ENCODE measurements at regions not wholly inside any gene's neighbourhood (a gene's known extent, or its start where the extent isn't known, plus 50 kb on each side); places are given as distances from the start of the nearest gene placed in this dataset.

DNA sequence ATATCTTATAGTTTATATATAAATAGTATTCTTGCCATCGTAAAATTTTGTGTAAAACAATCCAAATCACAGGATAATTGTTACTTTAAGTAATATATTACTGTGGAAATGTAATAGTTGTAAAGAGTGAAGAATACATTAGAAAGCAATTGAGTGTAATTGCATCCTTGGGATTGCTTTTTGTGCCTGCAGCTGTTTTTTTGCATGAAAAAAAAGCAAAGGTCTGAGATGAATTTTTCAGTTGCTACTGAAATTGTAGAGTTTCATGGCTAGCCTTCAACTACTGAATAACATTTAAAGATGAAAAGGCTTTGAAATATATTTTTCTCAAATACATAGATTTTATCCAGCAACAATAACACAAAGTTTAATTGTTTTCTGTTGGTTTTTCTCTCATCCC lies 232.0 kb upstream of the FAM174A start:
- TF ChIP-seq, protein P1, sequence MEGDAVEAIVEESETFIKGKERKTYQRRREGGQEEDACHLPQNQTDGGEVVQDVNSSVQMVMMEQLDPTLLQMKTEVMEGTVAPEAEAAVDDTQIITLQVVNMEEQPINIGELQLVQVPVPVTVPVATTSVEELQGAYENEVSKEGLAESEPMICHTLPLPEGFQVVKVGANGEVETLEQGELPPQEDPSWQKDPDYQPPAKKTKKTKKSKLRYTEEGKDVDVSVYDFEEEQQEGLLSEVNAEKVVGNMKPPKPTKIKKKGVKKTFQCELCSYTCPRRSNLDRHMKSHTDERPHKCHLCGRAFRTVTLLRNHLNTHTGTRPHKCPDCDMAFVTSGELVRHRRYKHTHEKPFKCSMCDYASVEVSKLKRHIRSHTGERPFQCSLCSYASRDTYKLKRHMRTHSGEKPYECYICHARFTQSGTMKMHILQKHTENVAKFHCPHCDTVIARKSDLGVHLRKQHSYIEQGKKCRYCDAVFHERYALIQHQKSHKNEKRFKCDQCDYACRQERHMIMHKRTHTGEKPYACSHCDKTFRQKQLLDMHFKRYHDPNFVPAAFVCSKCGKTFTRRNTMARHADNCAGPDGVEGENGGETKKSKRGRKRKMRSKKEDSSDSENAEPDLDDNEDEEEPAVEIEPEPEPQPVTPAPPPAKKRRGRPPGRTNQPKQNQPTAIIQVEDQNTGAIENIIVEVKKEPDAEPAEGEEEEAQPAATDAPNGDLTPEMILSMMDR (conservative IDR thresholded peaks at IDR 0.05; ENCODE audit: low read length), result no peak
- no peak for TF ChIP-seq EZH2phosphoT487 (IDR thresholded peaks at IDR 0.05; ENCODE audit: borderline replicate concordance, low read depth, low read length)
